Neural progenitor cell (in vitro differentiated cells): ENCODE measurements at regions not wholly inside any gene's neighbourhood (a gene's known extent, or its start where the extent isn't known, plus 50 kb on each side); places are given as distances from the start of the nearest gene placed in this dataset.

ENCODE experiments used
- DNase-seq: peaks from one replicate; pipeline ENCODE4 v3.0.0-alpha.2; 2016; ENCODE audit warnings: low spot score
- H2AFZ ChIP-seq: fragments of 200-600 bp; sonication (generic); replicated peaks from 2 replicates; pipeline ENCODE4 v1.6.1; 2016; ENCODE audit warnings: antibody characterized with exemption
- H3F3A ChIP-seq: fragments of 200-600 bp; sonication (generic); 2 replicates; pipeline ENCODE4 v1.6.1; 2016; ENCODE audit warnings: antibody characterized with exemption, low read depth
- H3K27ac ChIP-seq: fragments of 200-600 bp; sonication (generic); 2 replicates; pipeline ENCODE4 v1.5.1; 2016; ENCODE audit warnings: mild to moderate bottlenecking
- H3K27me3 ChIP-seq: fragments of 200-600 bp; sonication (generic); 2 replicates; pipeline ENCODE4 v1.6.1; 2016; ENCODE audit warnings: mild to moderate bottlenecking, moderate library complexity
- H3K36me3 ChIP-seq: fragments of 200-600 bp; sonication (generic); 2 replicates; pipeline ENCODE4 v1.5.1; 2016
- H3K4me1 ChIP-seq: fragments of 200-600 bp; sonication (generic); 2 replicates; pipeline ENCODE4 v1.6.1; 2016; ENCODE audit warnings: mixed run types
- H3K4me2 ChIP-seq: fragments of 200-600 bp; sonication (generic); 2 replicates; pipeline ENCODE4 v1.6.1; 2016
- H3K4me3 ChIP-seq: fragments of 200-600 bp; sonication (generic); 2 replicates; pipeline ENCODE4 v1.5.1; 2016
- H3K79me2 ChIP-seq: fragments of 200-600 bp; sonication (generic); 2 replicates; pipeline ENCODE4 v1.6.1; 2016; ENCODE audit warnings: low read depth
- H3K9ac ChIP-seq: fragments of 200-600 bp; sonication (generic); 2 replicates; pipeline ENCODE4 v1.6.1; 2016
- H3K9me3 ChIP-seq: fragments of 200-600 bp; sonication (generic); 2 replicates; pipeline ENCODE4 v1.5.1; 2016; ENCODE audit warnings: low read depth
- H4K20me1 ChIP-seq: fragments of 200-600 bp; sonication (generic); 2 replicates; pipeline ENCODE4 v1.6.1; 2016; ENCODE audit warnings: low read depth
- H3K27ac Mint-ChIP-seq: 3 replicates; pipeline ENCODE4 v1.8.0; 2021; ENCODE audit warnings: mixed read lengths
- H3K27me3 Mint-ChIP-seq: 2 replicates; pipeline ENCODE4 v1.8.0; 2022; ENCODE audit warnings: low read depth, mild to moderate bottlenecking, inconsistent platforms, moderate library complexity, mixed read lengths; ENCODE audit not compliant: insufficient read depth
- H3K36me3 Mint-ChIP-seq: 3 replicates; pipeline ENCODE4 v1.8.0; 2021; ENCODE audit warnings: mixed read lengths
- H3K4me1 Mint-ChIP-seq: 3 replicates; pipeline ENCODE4 v1.8.0; 2021; ENCODE audit warnings: mixed read lengths
- H3K4me3 Mint-ChIP-seq: 3 replicates; pipeline ENCODE4 v1.8.0; 2021; ENCODE audit warnings: mild to moderate bottlenecking, moderate library complexity, mixed read lengths
- H3K9me3 Mint-ChIP-seq: 3 replicates; pipeline ENCODE4 v1.8.0; 2020; ENCODE audit warnings: mixed read lengths
- CTCF ChIP-seq: fragments of 200-600 bp; sonication (generic); IDR thresholded peaks from 2 replicates; pipeline ENCODE4 v1.5.1; 2017; ENCODE audit warnings: antibody characterized with exemption, mild to moderate bottlenecking
- EZH2 ChIP-seq: fragments of 200-600 bp; sonication (generic); IDR thresholded peaks from 2 replicates; pipeline ENCODE4 v1.6.1; 2017; ENCODE audit warnings: antibody characterized with exemption, mild to moderate bottlenecking, moderate library complexity
- EZH2phosphoT487 ChIP-seq: fragments of 200-600 bp; sonication (generic); IDR thresholded peaks from 2 replicates; pipeline ENCODE4 v1.6.1; 2017; ENCODE audit warnings: antibody characterized with exemption

- no peaks in the 10 kb centered on the region for H3K27me3 ChIP-seq
- Mint-ChIP-seq H3K27me3 (peaks cover 4% of the 10 kb centered on the region), H3K4me3 (no peak overlapping the region), H3K9me3 (no peaks in the 10 kb centered on the region), H3K4me1 (peaks cover 28% of the 10 kb centered on the region), H3K36me3 (no peaks in the 10 kb centered on the region), H3K27ac (no peak overlapping the region)
- no peaks in the 10 kb centered on the region for H3K9me3 ChIP-seq
- H3K4me1 ChIP-seq, result no peaks in the 10 kb centered on the region
- TF ChIP-seq EZH2, result no peak
- no peak for TF ChIP-seq CTCF
- no peak for TF ChIP-seq EZH2phosphoT487
- no peak overlapping the region for H3K4me2 ChIP-seq
- no peaks in the 10 kb centered on the region for H4K20me1 ChIP-seq
- H3K79me2 ChIP-seq, result no peaks in the 10 kb centered on the region
- H3K4me3 ChIP-seq, result no peak overlapping the region
- DNase-seq, result no peak
- H3K9ac ChIP-seq, result no peak overlapping the region
- H3F3A ChIP-seq, result no peaks in the 10 kb centered on the region
- H2AFZ ChIP-seq, result no peak overlapping the region
- no peaks in the 10 kb centered on the region for H3K36me3 ChIP-seq
- no peak overlapping the region for H3K27ac ChIP-seq
These were observed 316.9 kb downstream of the QKI start for GRCh38 chr6:163731215-163732013.

- no peaks in the 10 kb centered on the region for H3K9me3 Mint-ChIP-seq
- H4K20me1 ChIP-seq, result no peaks in the 10 kb centered on the region
- no peaks in the 10 kb centered on the region for H3K4me1 ChIP-seq
- H2AFZ ChIP-seq, result no peak overlapping the region
- TF ChIP-seq EZH2phosphoT487 (no peak), CTCF (no peak), EZH2 (no peak)
- no peaks in the 10 kb centered on the region for H3K79me2 ChIP-seq
- no peak overlapping the region for H3K4me2 ChIP-seq
- no peaks in the 10 kb centered on the region for H3K36me3 ChIP-seq
- no peak overlapping the region for H3K4me3 Mint-ChIP-seq
- no peak overlapping the region for H3K9ac ChIP-seq
- no peaks in the 10 kb centered on the region for H3K36me3 Mint-ChIP-seq
- no peak overlapping the region for H3K4me3 ChIP-seq
- no peaks in the 10 kb centered on the region for H3K9me3 ChIP-seq
- H3K27ac ChIP-seq, result no peak overlapping the region
- DNase-seq, result peak; percentile 17
- peak overlapping the region; percentile 53 for H3K27ac Mint-ChIP-seq
- H3K27me3 Mint-ChIP-seq, result peaks cover 5% of the 10 kb centered on the region
- H3K4me1 Mint-ChIP-seq, result peaks cover 28% of the 10 kb centered on the region
- H3K27me3 ChIP-seq, result no peaks in the 10 kb centered on the region
- H3F3A ChIP-seq, result no peaks in the 10 kb centered on the region
These were observed 316.0 kb downstream of the QKI start for GRCh38 chr6:163730246-163731210.

- no peaks in the 10 kb centered on the region for H3K36me3 Mint-ChIP-seq
- H3K4me3 Mint-ChIP-seq, result peak overlapping the region; percentile 4
- Histone ChIP-seq H3K9me3 (no peaks in the 10 kb centered on the region), H3K79me2 (no peaks in the 10 kb centered on the region), H3K27me3 (no peaks in the 10 kb centered on the region), H4K20me1 (no peaks in the 10 kb centered on the region), H3K9ac (no peak overlapping the region), H2AFZ (peak overlapping the region; percentile 17), H3K36me3 (no peaks in the 10 kb centered on the region), H3K4me1 (no peaks in the 10 kb centered on the region), H3K4me2 (no peak overlapping the region), H3K27ac (no peak overlapping the region), H3F3A (no peaks in the 10 kb centered on the region), H3K4me3 (no peak overlapping the region)
- H3K9me3 Mint-ChIP-seq, result no peaks in the 10 kb centered on the region
- H3K27me3 Mint-ChIP-seq, result peaks cover 4% of the 10 kb centered on the region
- TF ChIP-seq EZH2, result no peak
- no peak for TF ChIP-seq EZH2phosphoT487
- TF ChIP-seq CTCF, result no peak
- peaks cover 37% of the 10 kb centered on the region for H3K4me1 Mint-ChIP-seq
- peak overlapping the region; percentile 9 for H3K27ac Mint-ChIP-seq
- DNase-seq, result peak; percentile 18
These were observed 314.8 kb downstream of the QKI start for GRCh38 chr6:163729127-163729872.
